ENCODE measurements at regions not wholly inside any gene's neighbourhood (a gene's known extent, or its start where the extent isn't known, plus 50 kb on each side); places are given as distances from the start of the nearest gene placed in this dataset.
"Not testable (repeated sequence)": the region's sequence is repeated elsewhere in the genome, so short reads cannot be mapped to it uniquely, and the experiment has no call there.

DNA sequence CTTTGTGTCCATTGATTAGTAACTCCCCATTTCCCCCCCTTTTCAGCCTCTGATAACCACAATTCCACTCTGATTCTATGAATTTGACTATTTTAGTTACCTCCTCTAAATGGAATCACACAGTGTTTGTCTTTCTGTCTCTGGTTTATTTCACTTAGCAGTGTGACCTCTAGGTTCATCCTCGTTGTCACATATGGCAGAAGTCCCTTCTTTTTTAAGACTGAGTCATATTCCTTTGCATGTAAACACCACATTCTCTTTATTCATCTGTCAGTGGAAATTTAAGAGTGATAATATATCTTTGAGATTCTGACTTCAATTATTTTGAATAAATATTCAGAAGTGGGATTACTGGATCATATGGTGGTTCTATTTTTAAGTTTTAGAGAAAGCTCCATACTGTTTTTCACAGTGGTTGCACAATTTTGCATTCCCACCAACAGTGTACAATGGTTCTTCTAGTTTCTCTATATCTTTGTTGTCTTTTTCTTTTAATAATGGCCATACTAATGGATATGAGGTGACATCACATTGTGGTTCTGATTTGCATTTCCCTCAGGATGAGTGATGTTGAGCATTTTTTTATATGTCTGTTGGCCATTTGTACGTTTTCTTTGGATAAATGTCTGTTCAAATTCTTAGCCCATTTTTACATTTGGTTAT lies 126.1 kb upstream of the GRB10 start:
- DNase-seq (ENCODE audit: extremely low spot score in 2 of 2), result no peak
- no peaks in the 10 kb centered on the region for H3K9me3 ChIP-seq
- H3K36me3 ChIP-seq, result no peaks in the 10 kb centered on the region
- intact Hi-C loops (cut with DNase I), result no loop called here
- no peaks in the 10 kb centered on the region for H3K4me1 ChIP-seq
- TF ChIP-seq POLR2A (IDR thresholded peaks at IDR 0.05) (no peak), POLR2AphosphoS5 (IDR thresholded peaks at IDR 0.05; ENCODE audit: insufficient read depth in 1 of 2, low read depth in 1 of 2) (no peak)
- TF ChIP-seq, protein P1, sequence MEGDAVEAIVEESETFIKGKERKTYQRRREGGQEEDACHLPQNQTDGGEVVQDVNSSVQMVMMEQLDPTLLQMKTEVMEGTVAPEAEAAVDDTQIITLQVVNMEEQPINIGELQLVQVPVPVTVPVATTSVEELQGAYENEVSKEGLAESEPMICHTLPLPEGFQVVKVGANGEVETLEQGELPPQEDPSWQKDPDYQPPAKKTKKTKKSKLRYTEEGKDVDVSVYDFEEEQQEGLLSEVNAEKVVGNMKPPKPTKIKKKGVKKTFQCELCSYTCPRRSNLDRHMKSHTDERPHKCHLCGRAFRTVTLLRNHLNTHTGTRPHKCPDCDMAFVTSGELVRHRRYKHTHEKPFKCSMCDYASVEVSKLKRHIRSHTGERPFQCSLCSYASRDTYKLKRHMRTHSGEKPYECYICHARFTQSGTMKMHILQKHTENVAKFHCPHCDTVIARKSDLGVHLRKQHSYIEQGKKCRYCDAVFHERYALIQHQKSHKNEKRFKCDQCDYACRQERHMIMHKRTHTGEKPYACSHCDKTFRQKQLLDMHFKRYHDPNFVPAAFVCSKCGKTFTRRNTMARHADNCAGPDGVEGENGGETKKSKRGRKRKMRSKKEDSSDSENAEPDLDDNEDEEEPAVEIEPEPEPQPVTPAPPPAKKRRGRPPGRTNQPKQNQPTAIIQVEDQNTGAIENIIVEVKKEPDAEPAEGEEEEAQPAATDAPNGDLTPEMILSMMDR (IDR thresholded peaks at IDR 0.05), result no peak
- H3K4me3 ChIP-seq, result no peak overlapping the region
- H3K27me3 ChIP-seq, result no peaks in the 10 kb centered on the region
- no peak overlapping the region for H3K27ac ChIP-seq

- H3K4me3 ChIP-seq; H3K36me3 ChIP-seq; H3K4me1 ChIP-seq; H3K27ac ChIP-seq; DNase-seq (ENCODE audit: extremely low spot score in 2 of 2); H3K27me3 ChIP-seq; H3K9me3 ChIP-seq; intact Hi-C loops (cut with DNase I): not testable (repeated sequence)
Observed at GRCh38 chr7:50898604-50899477, 116.1 kb upstream of the GRB10 start.

GRCh38 chr7:50887061-50887460 lies 104.4 kb upstream of the GRB10 start:
- H3K4me1 ChIP-seq; DNase-seq (ENCODE audit: extremely low spot score in 2 of 2); intact Hi-C loops (cut with DNase I); H3K27ac ChIP-seq; H3K9me3 ChIP-seq; H3K4me3 ChIP-seq; H3K27me3 ChIP-seq; H3K36me3 ChIP-seq: not testable (repeated sequence)

GRCh38 chr7:50872437-50872836 lies 89.7 kb upstream of the GRB10 start:
- TF ChIP-seq, protein P1 (IDR thresholded peaks at IDR 0.05), result no peak
- TF ChIP-seq POLR2A (IDR thresholded peaks at IDR 0.05) (no peak), POLR2AphosphoS5 (IDR thresholded peaks at IDR 0.05; ENCODE audit: insufficient read depth in 1 of 2, low read depth in 1 of 2) (no peak)
- no peak for DNase-seq (ENCODE audit: extremely low spot score in 2 of 2)

GRCh38 chr7:50869108-50869725 lies 86.5 kb upstream of the GRB10 start:
- no peak overlapping the region for H3K4me3 ChIP-seq
- H3K27me3 ChIP-seq, result no peaks in the 10 kb centered on the region
- intact Hi-C loops (cut with DNase I), result no loop called here
- no peaks in the 10 kb centered on the region for H3K9me3 ChIP-seq
- no peaks in the 10 kb centered on the region for H3K36me3 ChIP-seq
- TF ChIP-seq, protein P1 (IDR thresholded peaks at IDR 0.05), result no peak
- TF ChIP-seq POLR2A (IDR thresholded peaks at IDR 0.05) (no peak), POLR2AphosphoS5 (IDR thresholded peaks at IDR 0.05; ENCODE audit: insufficient read depth in 1 of 2, low read depth in 1 of 2) (peak in 1 of 2 donors; percentile 37)
- no peak overlapping the region for H3K27ac ChIP-seq
- H3K4me1 ChIP-seq, result peaks cover 15% of the 10 kb centered on the region
- no peak for DNase-seq (ENCODE audit: extremely low spot score in 2 of 2)

More at GRCh38 chr7:50872437-50872836, 89.7 kb upstream of the GRB10 start:
- H3K36me3 ChIP-seq, result no peaks in the 10 kb centered on the region
- H3K4me3 ChIP-seq, result no peak overlapping the region
- intact Hi-C loops (cut with DNase I), result no loop called here
- no peaks in the 10 kb centered on the region for H3K9me3 ChIP-seq
- peaks cover 15% of the 10 kb centered on the region for H3K4me1 ChIP-seq
- no peak overlapping the region for H3K27ac ChIP-seq
- H3K27me3 ChIP-seq, result no peaks in the 10 kb centered on the region

Measured in vagina (tissue), 2 donors.